Stimulated activated CD4-positive, alpha-beta T cell treated with anti-CD3 and anti-CD28 coated beads, TNF-alpha, amount 100 ng/mL, for 48 hours (primary cell): ENCODE measurements at regions not wholly inside any gene's neighbourhood (a gene's known extent, or its start where the extent isn't known, plus 50 kb on each side); places are given as distances from the start of the nearest gene placed in this dataset.

Experiments
- DNase-seq, 3 donors: peaks; one replicate each; pipeline ENCODE4 v3.0.0-alpha.2; 2020; ENCODE audit warnings: low read depth in 3 of 3

DNA sequence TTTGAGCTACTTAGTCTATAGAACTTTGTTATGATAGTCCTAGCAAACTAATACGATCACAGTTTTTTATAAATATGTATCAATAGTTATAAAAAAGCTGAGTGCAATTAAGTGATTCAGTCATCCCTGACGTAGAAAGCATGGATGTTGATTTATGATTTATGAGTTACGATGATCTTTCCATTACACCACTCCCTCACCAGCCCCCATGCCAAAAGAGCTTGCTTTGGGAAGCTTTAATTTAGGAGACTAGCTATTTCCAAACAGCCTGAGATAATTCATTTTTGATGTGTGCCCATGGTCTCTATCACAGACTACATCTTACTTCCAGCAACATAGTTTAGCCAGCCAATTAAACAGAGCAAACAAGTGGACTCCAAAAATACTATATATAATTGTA is 256.8 kb downstream of the GABRG2 start:
- DNase-seq: no peak

DNA sequence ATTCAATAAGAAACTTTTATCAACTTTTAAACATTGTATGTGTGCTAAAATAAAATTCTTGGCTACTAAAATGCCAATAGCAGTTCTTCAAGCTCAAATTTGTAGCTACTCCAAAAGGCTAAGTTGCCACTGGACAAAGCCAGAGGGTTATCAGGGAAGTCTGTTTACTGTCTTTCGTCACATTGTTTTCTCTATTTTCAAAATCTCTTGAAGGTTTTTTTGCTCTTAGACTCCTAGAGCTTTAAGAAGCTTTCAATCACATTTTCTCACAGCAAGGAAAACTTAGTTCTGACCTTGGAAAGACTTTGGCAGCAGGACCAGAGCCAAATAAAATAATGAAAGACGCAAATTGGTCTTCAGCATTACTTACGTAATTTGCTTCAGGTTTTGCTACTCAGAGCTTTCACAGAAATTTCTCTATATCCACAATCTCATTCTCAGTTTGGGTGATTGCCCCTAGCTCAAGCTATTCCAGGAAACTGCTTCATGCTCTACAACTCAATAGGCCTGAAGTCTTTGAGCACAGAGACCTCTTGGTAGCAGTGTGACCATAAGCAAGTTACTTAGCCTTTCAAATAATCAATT is 257.7 kb downstream of the GABRG2 start:
- no peak for DNase-seq

DNA sequence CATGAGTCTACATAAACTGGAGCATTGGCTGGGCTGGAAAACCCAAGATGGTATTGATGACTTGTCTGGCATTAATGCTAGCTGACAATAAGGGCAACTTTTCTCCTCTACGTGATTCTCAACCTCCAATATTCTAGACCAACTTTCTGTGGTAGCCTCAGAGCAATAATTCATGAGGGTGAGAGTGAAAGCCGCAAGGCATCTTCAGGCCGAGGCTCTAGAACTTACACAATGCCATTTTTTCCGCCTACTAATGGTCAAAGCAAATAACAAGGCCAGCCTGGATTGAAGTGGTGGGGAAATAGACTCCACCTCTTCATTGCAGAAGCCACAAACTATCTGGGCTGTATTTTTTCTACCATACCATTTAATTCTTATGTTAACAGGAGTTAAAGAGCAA is 267.4 kb downstream of the GABRG2 start:
- no peak for DNase-seq

DNA sequence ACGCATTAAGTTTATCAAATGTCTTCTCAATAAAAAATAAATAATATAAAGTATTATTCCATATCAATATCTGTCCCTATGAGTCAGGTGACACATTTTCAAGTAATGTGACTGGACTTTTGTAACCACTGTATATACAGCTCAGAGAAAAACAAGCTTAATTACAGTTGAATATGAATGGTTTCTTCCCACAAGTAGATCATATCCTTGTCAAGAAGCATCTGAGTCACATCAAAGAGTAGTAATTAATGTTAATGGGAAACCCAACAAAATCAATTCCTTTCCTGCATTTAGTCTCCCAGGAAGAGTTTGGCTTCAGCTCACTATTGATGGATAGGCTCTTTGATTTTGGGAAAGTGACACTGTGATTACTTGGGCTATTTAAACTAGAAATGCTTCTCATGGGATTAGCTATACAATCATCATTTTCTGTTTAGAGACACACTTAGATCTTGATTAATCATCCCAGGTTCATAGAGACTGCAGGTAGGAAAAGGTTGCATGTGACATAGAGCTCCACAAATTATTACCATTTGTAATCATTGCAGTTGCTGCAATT is 292.9 kb downstream of the GABRG2 start:
- no peak for DNase-seq

DNA sequence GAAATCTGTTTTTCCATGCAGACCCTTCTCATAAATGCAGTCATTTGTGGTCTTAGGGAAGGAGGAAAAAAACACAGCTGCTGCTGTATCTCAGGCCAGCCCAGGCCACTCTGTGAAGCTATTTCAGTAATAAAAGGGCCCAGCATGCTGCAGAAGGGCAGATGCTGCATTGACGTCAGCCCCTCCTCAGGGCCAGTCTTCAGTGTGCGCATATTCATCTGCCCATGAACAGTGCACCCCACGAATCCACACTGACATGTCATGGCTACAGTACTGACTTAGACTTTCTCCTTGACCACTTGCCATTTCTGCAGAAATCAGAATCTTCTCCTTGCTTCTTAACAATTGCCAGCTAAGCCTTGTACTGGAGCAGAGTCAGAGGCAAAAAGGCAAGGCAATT is 304.7 kb downstream of the GABRG2 start:
- no peak for DNase-seq

DNA sequence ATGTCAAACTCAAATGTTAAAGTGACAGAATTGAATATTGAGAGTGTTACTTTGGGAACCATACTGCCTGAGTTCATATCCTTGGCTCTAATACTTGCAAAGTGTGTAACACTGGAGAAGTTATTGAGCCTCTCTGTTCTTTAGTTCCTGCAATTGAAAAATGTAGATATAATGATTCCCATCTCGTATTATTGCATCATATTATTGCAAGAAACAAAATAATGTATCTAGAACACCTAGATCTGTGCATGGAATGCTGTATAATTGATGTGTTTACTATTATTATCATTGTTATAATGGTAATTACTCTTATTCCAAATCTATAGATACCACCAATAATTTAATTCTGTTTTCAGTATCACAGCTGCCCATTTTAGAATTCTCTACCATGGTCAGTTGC is 310.3 kb downstream of the GABRG2 start:
- DNase-seq: no peak

DNA sequence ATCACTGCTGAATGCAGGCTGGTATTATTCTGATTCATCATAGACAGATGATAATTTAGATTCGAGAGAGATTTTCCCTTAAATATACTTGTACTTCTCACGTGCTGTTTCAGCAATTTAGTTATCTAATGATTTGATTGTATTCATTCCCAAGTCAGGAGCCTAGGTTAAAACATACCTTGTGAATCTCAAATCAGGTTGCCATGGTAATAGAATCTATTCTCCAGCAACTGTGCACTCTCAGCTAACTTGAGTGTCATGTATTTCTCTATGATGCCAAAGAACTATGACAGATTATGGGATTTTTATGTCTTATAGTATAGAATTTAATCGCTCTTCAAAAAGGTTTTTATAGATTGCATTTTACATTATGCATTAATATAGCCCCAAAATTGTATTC is 315.3 kb downstream of the GABRG2 start:
- no peak for DNase-seq

DNA sequence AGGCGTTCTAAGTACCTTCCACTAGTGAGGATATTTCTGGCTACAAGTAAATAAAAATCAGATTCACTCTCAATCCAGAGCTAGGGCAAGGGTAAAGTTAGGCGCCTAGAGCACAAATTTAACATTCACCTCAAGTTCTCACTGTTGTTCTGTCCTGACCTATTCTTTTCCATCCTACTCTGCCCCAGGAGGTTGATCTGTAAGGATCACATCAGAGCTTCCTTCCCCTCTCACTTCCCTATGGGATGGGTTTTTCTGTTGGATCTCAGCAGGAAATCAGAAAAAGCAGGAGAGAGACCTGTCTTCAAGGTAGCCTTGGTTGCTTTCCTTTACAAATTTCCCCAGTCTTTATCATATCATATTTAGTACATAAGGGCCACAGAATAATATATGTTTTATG is 316.7 kb downstream of the GABRG2 start:
- no peak for DNase-seq

DNA sequence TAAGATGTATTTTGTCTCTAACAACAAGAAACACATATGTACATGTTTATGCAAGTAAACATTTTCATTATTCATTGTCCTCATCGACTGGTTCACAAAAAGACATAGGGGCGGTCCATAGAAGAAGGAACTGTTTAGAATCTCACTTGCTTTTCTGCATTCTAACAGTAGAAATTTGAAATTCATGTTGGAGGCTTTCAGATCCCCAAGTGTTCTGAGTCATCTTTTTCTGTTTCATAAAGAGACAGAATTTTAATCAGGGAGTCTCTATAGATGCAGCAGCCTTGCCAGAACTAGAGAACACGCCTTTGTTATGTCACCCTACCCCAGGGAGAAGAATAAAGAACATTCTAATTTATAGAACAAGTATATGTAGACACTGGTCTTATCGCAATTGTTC is 324.3 kb downstream of the GABRG2 start:
- DNase-seq: no peak

DNA sequence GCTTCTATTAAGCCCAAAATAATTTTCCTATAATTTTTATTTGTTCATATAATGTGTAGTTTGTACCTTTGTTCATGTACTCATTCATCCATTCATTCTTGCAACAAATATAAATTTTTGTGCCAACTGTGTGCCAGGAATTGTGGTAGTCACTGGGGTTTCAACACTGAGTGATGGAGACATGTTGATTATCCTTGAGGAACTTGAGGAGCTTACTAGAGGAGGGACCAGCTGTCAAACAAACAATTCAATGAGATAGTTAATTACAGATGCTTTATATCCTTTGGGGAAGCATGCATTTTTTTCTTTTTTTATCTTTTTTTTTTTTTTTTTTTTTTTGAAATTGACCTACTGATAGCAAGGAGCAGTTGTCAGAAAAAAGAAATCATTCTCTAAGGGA is 324.8 kb downstream of the GABRG2 start:
- DNase-seq: no peak

DNA sequence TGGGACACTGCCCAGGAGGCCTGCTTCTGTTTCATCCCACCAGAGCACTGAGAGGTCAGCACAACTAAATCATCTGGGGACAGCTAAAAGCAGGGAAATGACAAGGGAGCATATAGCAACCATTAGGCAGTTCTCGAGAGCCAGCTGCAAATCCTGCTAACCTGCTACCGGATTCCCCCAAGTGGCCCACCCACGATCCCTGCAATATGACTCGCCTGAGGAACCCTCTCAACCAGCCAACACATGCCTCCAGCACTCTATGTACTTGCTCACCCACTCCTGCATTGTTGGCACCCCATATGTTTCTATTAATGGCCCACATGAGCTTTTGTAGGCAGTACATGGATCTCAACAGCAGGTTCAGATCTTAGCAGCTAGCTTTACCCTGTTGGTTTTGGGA is 326.0 kb downstream of the GABRG2 start:
- no peak for DNase-seq

DNA sequence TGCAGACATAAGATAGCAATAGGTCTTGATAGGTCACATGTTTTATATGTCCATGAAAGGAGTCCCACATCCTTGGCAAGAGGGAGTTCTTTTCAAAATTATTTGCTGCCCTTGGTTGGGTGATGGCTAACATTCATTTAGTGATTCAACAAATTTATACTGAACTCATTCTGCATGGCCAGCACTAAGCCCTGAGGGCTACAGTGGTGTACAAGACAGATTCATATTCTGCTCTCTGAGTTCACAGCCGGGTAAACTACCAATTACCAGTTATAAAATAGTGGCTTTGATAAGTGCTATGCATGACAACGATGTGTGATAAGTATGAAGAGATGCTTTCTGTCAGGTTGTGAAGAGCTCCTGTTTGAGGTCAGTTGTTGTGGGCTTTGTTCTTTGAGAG is 340.0 kb downstream of the GABRG2 start:
- no peak for DNase-seq

DNA sequence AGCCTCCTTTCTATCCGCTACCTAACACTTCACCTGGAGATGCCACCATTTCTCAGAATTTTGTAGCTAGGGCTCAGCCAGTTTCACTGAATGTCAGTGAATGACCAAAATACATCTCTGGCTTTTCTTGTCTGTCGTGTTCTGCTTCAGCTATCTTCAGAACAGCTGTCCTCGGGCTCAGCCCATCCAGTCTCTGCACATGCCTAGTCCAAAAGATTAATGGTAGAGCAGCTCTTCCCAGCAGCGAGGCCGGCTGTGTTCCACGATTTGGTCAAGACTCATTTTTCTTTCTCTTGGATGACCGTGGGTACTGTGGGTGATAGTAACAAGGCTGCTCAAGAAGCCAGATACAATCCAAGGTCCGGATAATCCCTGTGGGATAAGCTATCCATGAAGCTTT is 342.8 kb downstream of the GABRG2 start:
- DNase-seq: no peak

DNA sequence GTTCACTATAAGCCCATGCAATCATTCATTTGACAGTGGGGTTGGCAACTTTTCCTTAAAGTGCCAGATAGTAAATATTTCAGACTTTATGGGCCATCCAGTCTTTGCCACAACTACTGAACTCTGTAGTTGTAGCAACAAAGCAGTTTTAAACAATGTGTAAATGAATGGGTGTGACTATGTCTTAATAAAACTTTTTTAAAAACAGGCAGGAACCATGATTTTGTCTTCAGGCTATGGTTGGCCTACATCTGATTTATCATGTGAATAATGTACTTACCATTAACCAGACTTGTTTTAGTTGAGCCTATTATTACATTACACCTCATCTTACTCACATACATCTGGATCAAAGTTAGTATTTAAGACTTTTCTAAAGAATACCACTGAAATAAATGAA is 361.6 kb downstream of the GABRG2 start:
- DNase-seq: no peak

DNA sequence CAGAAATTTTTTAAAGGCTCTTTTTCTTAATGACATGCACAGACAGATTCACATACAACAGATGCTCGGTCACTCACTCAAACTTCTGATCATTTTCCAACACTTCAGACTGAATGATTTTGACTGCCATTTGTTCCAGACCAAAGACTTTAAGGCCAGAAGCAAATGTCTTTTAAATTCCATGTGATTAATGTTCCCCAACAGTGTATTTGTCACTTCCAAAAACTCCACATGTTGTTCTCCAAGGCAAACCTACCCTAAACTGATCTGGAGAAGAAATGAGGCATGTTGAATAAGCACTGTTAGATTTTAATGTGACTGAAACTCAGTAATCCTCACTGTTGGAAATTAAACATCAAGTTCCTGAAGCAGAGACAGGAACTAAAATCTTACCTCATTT is 366.7 kb downstream of the GABRG2 start:
- DNase-seq: no peak

DNA sequence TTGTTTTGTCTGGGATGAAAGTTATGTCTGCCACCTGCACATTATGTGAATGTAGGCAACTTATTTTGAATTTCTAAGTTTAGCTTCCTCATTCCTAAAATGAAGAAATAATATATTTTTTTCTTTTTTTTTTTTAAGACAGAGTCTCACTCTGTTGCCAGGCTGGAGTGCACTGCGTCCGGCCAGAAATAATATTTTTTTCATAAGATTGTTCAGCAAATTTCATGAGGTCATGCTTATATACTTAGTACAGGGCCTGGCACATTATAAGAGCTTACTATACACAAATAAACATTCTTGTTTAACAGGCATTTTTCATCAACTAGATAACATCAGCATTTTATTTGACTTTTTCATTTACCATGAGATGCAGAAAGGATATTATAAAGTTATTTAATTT is 368.5 kb downstream of the GABRG2 start:
- no peak for DNase-seq

DNA sequence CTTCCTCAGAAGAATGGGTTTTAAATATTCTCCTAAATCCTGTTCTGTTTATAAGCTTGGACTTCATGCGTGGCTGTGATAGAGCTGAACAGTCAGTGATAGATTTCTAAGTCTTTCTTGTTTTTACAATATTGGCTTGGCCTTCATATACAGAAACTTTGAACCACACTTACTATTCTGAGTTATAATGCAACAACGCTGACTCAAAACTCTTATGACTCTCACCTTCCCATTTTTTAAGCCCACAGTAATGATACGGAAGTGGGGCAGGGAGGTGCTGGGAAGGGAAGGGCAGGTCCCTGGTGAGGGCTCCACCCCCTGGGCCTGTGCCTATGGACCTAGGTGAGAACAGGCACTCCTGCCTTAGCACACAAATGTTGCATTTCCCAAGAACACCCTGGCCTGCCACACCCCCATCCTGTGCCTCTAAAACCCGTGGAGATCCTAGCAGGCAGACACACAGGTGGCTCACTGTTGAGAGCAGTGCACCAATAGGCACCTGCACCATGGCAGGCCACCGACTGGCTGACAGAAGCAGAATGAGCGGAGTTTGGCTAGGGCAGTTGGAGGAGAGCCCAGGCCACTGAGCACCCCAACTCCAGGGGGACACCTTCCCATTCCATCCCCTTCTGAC is 376.7 kb downstream of the GABRG2 start:
- DNase-seq: no peak

DNA sequence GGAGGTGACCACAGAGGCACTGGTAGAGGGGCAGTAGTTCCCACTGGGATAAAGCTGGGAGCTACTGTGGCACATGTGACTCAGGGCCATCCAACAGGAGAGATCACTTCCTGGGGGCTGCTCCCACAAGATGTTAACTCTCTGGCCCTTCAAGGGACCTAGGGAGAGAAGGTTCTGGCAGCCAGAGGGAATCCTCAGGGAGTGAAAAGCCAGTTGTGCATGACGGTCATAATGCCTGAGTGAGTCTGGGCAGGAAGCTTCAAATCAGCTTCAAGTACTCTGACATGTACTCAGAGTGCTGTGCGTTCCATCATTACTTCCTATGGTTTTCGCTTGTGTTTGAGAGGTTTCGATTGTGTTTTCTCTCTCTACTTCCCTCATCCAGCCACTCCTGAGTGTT is 388.5 kb downstream of the GABRG2 start:
- DNase-seq: no peak

DNA sequence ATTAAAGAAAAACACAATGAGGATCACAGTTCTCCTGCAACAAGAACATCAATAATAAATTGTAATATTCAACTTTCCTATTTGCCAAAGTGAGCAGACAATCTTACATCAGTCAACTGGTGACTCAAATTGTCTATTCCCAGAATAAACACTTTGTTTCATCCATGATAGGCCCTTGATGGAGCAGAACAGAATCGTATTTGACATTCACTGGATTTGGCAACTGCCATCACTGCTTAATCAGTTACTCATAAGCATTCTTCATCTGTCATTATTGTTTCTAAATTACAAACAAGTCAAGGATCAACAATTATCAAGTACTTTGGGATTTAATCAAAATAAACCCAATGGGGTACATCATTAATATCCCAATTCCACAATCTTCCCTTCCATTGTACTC is 398.4 kb downstream of the GABRG2 start:
- no peak for DNase-seq

DNA sequence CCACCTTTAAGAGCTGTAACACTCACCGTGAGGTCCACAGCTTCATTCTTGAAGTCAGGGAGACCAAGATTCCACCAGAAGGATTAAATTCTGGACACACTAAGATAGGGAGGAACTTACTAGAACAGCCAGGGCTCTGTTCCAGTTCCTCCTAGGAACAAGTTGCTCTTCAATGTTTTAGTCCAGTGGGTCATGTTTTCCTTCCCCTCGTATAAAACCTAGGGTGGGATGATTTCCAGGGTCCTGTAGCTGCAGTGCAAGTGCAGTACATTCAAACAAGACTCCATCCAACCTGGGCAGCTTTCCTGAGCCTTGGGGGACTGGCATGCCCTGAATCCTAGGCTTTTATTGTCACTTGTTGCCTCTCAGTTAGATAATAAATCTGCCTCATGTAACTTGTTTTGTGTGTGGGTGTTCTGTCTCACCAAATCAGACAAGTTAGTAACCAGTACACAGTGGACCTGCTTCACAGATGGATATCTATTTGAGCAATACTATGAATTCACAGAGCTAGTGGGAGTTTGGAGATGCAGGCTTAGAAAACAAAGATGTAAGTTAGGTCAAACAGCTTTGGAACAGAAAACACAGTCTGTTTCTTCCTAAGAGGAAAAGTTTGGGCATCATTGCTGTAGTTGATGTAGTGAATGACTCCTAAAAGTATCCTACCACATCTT is 405.6 kb downstream of the GABRG2 start:
- no peak for DNase-seq

DNA sequence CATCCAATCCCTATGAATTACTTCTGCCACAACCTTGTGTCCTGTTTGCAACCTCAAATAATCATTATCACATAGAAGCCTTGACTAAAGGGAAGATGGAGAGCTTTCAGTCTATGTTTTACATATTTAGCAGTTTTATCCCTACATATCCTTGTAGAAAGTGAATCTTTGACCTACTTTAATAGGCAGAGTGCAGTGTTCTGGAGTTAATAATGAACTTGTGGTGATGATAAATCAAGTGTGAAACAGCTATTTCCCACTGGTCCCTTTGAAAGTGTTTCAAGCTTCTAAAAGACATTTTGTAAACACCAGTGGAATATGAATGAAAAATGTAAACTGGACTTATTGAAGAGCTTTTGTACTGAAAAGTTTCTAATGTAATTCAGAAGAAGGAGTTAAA is 406.7 kb downstream of the GABRG2 start:
- no peak for DNase-seq

DNA sequence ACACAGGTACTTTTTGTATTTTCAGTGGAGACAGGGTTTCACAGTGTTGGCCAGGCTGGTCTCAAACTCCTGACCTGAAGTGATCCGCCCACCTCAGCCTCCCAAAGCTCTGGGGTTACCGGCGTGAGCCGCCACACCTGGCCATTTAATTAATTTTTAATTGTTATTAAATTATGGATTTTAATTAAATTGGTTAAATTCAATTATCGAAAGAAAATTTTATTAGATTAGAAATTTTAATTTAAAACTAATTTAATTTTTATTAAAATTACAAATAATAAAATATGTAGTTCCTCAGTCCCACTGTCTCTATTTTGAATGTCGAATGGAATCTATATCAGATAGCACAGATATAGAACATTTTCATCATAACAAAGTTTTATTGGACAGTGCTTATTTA is 416.5 kb downstream of the GABRG2 start:
- DNase-seq: no peak

DNA sequence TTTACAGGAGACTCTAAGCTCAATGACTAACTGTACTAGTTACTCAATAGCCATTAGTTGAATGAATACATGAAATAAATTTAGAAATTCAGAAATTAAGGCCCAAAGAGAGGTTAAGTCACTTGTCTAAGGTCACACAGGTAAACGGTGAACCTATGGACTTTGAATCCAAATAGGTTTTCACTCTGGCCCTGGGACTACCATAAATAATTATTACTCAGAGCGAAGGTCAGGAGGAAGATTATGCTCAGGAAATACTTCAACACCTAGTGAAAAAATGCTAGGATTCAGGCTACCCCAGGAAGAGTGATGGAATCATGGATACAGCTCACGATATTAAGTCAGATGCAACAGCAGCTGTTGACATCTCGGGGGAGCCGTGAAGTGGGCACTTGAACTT is 417.4 kb downstream of the GABRG2 start:
- DNase-seq: no peak
